ENCODE measurements at regions not wholly inside any gene's neighbourhood (a gene's known extent, or its start where the extent isn't known, plus 50 kb on each side); places are given as distances from the start of the nearest gene placed in this dataset.

- no peak for TF ChIP-seq CTCF (conservative IDR thresholded peaks at IDR 0.05)
- no peak for TF ChIP-seq ZFX (IDR thresholded peaks at IDR 0.05)
These were observed 134.3 kb upstream of the RAB11FIP2 start for GRCh38 chr10:118181021-118181420.
